ENCODE measurements at regions not wholly inside any gene's neighbourhood (a gene's known extent, or its start where the extent isn't known, plus 50 kb on each side); places are given as distances from the start of the nearest gene placed in this dataset.

DNA sequence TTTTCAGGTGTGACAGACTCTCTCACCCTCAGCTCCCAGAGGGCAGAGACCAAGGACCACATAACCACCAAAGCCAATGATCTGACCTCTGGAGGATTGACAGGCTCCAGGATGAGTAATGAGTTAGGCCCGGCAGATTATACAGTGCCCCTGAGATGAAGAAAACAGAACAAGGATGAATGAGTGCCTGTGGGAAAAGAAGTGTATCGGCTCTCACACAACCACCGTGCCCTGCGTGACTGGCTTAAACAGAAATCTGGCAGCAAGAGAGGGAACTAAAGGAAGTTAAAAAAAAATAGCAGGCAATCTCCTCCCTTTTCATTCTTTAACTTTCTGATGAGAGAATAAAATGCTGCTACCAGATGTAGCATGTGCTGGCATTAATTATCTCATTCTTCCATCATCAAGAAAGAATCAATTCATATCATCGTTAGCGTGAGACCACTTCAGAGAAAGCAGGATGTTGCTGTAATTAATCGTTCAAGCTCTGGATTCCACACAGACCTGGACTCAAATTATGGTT is 227.5 kb upstream of the COL8A1 start:
- TF ChIP-seq POLR2A (IDR thresholded peaks at IDR 0.05) = no peak
- TF ChIP-seq, protein P1, sequence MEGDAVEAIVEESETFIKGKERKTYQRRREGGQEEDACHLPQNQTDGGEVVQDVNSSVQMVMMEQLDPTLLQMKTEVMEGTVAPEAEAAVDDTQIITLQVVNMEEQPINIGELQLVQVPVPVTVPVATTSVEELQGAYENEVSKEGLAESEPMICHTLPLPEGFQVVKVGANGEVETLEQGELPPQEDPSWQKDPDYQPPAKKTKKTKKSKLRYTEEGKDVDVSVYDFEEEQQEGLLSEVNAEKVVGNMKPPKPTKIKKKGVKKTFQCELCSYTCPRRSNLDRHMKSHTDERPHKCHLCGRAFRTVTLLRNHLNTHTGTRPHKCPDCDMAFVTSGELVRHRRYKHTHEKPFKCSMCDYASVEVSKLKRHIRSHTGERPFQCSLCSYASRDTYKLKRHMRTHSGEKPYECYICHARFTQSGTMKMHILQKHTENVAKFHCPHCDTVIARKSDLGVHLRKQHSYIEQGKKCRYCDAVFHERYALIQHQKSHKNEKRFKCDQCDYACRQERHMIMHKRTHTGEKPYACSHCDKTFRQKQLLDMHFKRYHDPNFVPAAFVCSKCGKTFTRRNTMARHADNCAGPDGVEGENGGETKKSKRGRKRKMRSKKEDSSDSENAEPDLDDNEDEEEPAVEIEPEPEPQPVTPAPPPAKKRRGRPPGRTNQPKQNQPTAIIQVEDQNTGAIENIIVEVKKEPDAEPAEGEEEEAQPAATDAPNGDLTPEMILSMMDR (IDR thresholded peaks at IDR 0.05) = no peak
